K562 (cell line): ENCODE measurements at regions not wholly inside any gene's neighbourhood (a gene's known extent, or its start where the extent isn't known, plus 50 kb on each side); places are given as distances from the start of the nearest gene placed in this dataset.

ENCODE experiments used
- ATAC-seq: fragments of 200-7000 bp; cut with Tn5 transposase; 3 replicates; pipeline ENCODE4 v1.9.1; 2020; ENCODE audit warnings: moderate library complexity
- BruUV-seq: library from RNA; stranded (reverse); fragments of 400-500 nt; replicated peaks from 2 replicates; lab custom pipeline; 2021; lab: Mats Ljungman, UMichigan
- CTCF ChIA-PET: fragments of 300-600 bp; formaldehyde crosslinking; extraction: SDS; loops from one replicate; lab custom pipeline; 2021; ENCODE audit warnings: low intra/inter-chr PET ratio; lab: Yijun Ruan, JAX
- POLR2A ChIA-PET: fragments of 300-600, 350-650 bp; sonication (Branson Sonifier 250); formaldehyde crosslinking; extraction: SDS; loops from one replicate; lab custom pipeline; 2021; ENCODE audit warnings: antibody characterized with exemption, inconsistent platforms; lab: Yijun Ruan, JAX
- DNase-seq, 4 experiments: peaks; one replicate each; pipeline versions ENCODE4 v3.0.0 to v3.0.0-alpha.2; 2011 to 2018; ENCODE audit warnings: low spot score in 3 of 4, mixed read lengths in 3 of 4; ENCODE audit errors: extremely low read depth in 1 of 4
- FAIRE-seq: peaks from 2 replicates; lab custom pipeline; 2011; peaks lifted over from hg19 to GRCh38; lab: Jason Lieb, UNC
- H2AFZ ChIP-seq: 2 replicates; pipeline ENCODE4 v1.6.0; 2011; ENCODE audit warnings: low read depth, low read length, control low read depth, inconsistent platforms
- H3K27ac ChIP-seq: fragments of 200-600 bp; 3 replicates; pipeline ENCODE4 v1.8.0; 2011; ENCODE audit warnings: low read depth, mild to moderate bottlenecking, control low read depth, inconsistent platforms, low read length, moderate library complexity, mixed read lengths; ENCODE audit errors: extremely low read depth
- H3K27me3 ChIP-seq, 2 experiments: fragments of 300-600 bp in 1 of 2; 2 replicates in 1 of 2; 3 replicates in 1 of 2; pipeline versions ENCODE4 v1.6.0 to v1.8.0; 2011; ENCODE audit warnings: inconsistent platforms in 2 of 2, low read length in 2 of 2, mild to moderate bottlenecking in 1 of 2, mixed read lengths in 1 of 2, moderate library complexity in 1 of 2; ENCODE audit not compliant: control insufficient read depth in 2 of 2, insufficient read depth in 2 of 2
- H3K36me3 ChIP-seq: fragments of 300-600 bp; 3 replicates; pipeline ENCODE4 v1.8.0; 2011; ENCODE audit warnings: mild to moderate bottlenecking, low read length, inconsistent platforms; ENCODE audit not compliant: control insufficient read depth, insufficient read depth
- H3K4me1 ChIP-seq, 2 experiments: fragments of 200-600 bp in 1 of 2; replicated peaks in 1 of 2; 2 replicates in 1 of 2; 3 replicates in 1 of 2; pipeline versions ENCODE4 v1.5.1 to v1.8.0; 2011; ENCODE audit warnings: inconsistent platforms in 2 of 2, low read length in 2 of 2, mild to moderate bottlenecking in 1 of 2, mixed read lengths in 1 of 2, moderate library complexity in 1 of 2; ENCODE audit not compliant: control insufficient read depth in 2 of 2, insufficient read depth in 2 of 2
- H3K4me2 ChIP-seq: 2 replicates; pipeline ENCODE4 v1.6.1; 2011; ENCODE audit warnings: low read length, control low read depth, inconsistent platforms, mixed read lengths; ENCODE audit not compliant: insufficient read depth
- H3K4me3 ChIP-seq: fragments of 200-600 bp; sonication (generic), shearing (Covaris generic); 2 replicates; pipeline ENCODE4 v1.5.1; 2016; ENCODE audit warnings: control low read depth, inconsistent platforms
- H3K79me2 ChIP-seq: fragments of 200-600 bp; 3 replicates; pipeline ENCODE4 v1.8.0; 2011; ENCODE audit warnings: low read length, inconsistent platforms; ENCODE audit not compliant: control insufficient read depth, insufficient read depth
- H3K9ac ChIP-seq, 2 experiments: 2 replicates each; pipeline versions ENCODE4 v1.6.0 to v1.6.1; 2011; ENCODE audit warnings: low read depth in 2 of 2, low read length in 2 of 2, control low read depth in 1 of 2, inconsistent platforms in 1 of 2, mild to moderate bottlenecking in 1 of 2, mixed read lengths in 1 of 2; ENCODE audit not compliant: insufficient read depth in 1 of 2
- H3K9me1 ChIP-seq: one replicate; pipeline ENCODE4 v1.6.0; 2011; ENCODE audit warnings: inconsistent platforms, mild to moderate bottlenecking, low read length, moderate library complexity; ENCODE audit not compliant: control insufficient read depth, insufficient read depth
- H3K9me3 ChIP-seq: replicated peaks from 2 replicates; pipeline ENCODE4 v1.5.1; 2011; ENCODE audit warnings: low read depth, low read length, inconsistent platforms; ENCODE audit not compliant: control insufficient read depth, insufficient read depth
- H4K20me1 ChIP-seq: replicated peaks from 2 replicates; pipeline ENCODE4 v1.6.1; 2011; ENCODE audit warnings: low read length, inconsistent platforms, mixed read lengths; ENCODE audit not compliant: control insufficient read depth, insufficient read depth
- ARHGAP35 ChIP-seq: fragments of 450-650 bp; IDR thresholded peaks from 2 replicates; pipeline ENCODE4 v1.6.1; 2018; ENCODE audit not compliant: partially characterized antibody
- CAMTA2 ChIP-seq: fragments of 250-450 bp; sonication (Bioruptor Pico); conservative IDR thresholded peaks from 2 replicates; pipeline ENCODE4 v1.5.1; 2022
- CUX1 ChIP-seq: fragments of 200-800 bp; sonication (Bioruptor generic); IDR thresholded peaks from 2 replicates; pipeline ENCODE4 v1.6.1; 2016; ENCODE audit warnings: missing genetic modification characterization, missing compliant biosample characterization
- ELK3 ChIP-seq: fragments of 450-650 bp; formaldehyde crosslinking; IDR thresholded peaks from 2 replicates; pipeline ENCODE4 v1.4.0; 2020; ENCODE audit warnings: mild to moderate bottlenecking
- KDM4B ChIP-seq, 2 experiments: fragments of 450-650 bp in 1 of 2; sonication (generic) in 1 of 2; IDR thresholded peaks; 2 replicates each; pipeline ENCODE4 v1.6.1; 2016 to 2017; ENCODE audit warnings: borderline replicate concordance in 2 of 2, antibody characterized with exemption in 1 of 2, low read depth in 1 of 2, mild to moderate bottlenecking in 1 of 2
- NBN ChIP-seq: fragments of 450-650 bp; IDR thresholded peaks from 2 replicates; pipeline ENCODE4 v1.6.1; 2016; ENCODE audit warnings: low read depth, mild to moderate bottlenecking
- POLR3G ChIP-seq: IDR thresholded peaks from 2 replicates; pipeline ENCODE4 v1.6.1; 2011; ENCODE audit not compliant: insufficient read length, insufficient replicate concordance; ENCODE audit errors: extremely low read depth
- PREB ChIP-seq: sonication (generic); formaldehyde crosslinking; IDR thresholded peaks from 2 replicates; pipeline ENCODE4 v1.8.1; 2023; ENCODE audit warnings: mild to moderate bottlenecking, missing genetic modification reagents
- SRSF3 ChIP-seq: fragments of 200-400 bp; formaldehyde crosslinking; IDR thresholded peaks from 2 replicates; pipeline ENCODE4 v1.6.1; 2016; ENCODE audit warnings: mild to moderate bottlenecking, low read length, moderate library complexity; ENCODE audit not compliant: insufficient read depth
- TAF1 ChIP-seq: IDR thresholded peaks from 2 replicates; pipeline ENCODE4 v1.6.1; 2011; ENCODE audit warnings: mild to moderate bottlenecking, low read length, moderate library complexity; ENCODE audit not compliant: insufficient read depth, control insufficient read depth, severe bottlenecking; ENCODE audit errors: extremely low read depth
- THAP7 ChIP-seq: fragments of 250-450 bp; sonication (Bioruptor Pico); IDR thresholded peaks from 2 replicates; pipeline ENCODE4 v1.5.0; 2021
- ZNF347 ChIP-seq: fragments of 450-650 bp; formaldehyde crosslinking; IDR thresholded peaks from 2 replicates; pipeline ENCODE4 v1.4.0; 2020; ENCODE audit warnings: low read depth, mild to moderate bottlenecking, moderate library complexity
- ZNF778 ChIP-seq: fragments of 450-650 bp; formaldehyde crosslinking; IDR thresholded peaks from 2 replicates; pipeline ENCODE4 v1.4.0; 2020; ENCODE audit warnings: mild to moderate bottlenecking, moderate library complexity
- WGBS: fragments of 100-300 bp; shearing (Covaris generic); methylation state at CpG from one replicate; pipeline ENCODE4 v1.1.6; 2016; ENCODE audit warnings: low coverage, mixed read lengths; ENCODE audit not compliant: insufficient coverage; ENCODE audit errors: missing lambda C conversion rate; 5-methylcytosine and 5-hydroxymethylcytosine counted together
- in situ Hi-C: fragments of 300-500 bp; cut with MboI; formaldehyde crosslinking; loops from 4 replicates; pipeline ENCODE4 v1.15.0; 2018; ENCODE audit warnings: inconsistent platforms, mixed read lengths
- intact Hi-C: fragments of 100-400 bp; cut with micrococcal nuclease; formaldehyde crosslinking; loops from 2 replicates; pipeline ENCODE4 v1.14.2; 2022

GRCh38 chr16:7124242-7124641 is 208.4 kb upstream of the RBFOX1 start (continued):
- no peak for TF ChIP-seq KDM4B (IDR thresholded peaks at IDR 0.05; ENCODE audit: borderline replicate concordance in 2 of 2, low read depth in 1 of 2)
- TF ChIP-seq NBN = no peak
- no peak for TF ChIP-seq THAP7 (CRISPR knock-in tag)
- no peak for TF ChIP-seq SRSF3
- no peak for TF ChIP-seq ZNF347 (CRISPR knock-in tag)
- no peak for TF ChIP-seq TAF1

GRCh38 chr16:7116734-7117133 is 215.9 kb upstream of the RBFOX1 start:
- no peak overlapping the region for H3K4me3 ChIP-seq
- FAIRE-seq (no peak), ATAC-seq (no peak), DNase-seq (no peak)
- H3K36me3 ChIP-seq = no peaks in the 10 kb centered on the region
- no peak overlapping the region for H3K27ac ChIP-seq
- CTCF ChIA-PET = no interaction called here
- no peaks in the 10 kb centered on the region for H4K20me1 ChIP-seq
- H3K9me3 ChIP-seq = no peaks in the 10 kb centered on the region
- H3K4me2 ChIP-seq = no peak overlapping the region
- no peak overlapping the region for H2AFZ ChIP-seq
- POLR2A ChIA-PET = no interaction called here
- no TSS peak for BruUV-seq
- H3K9me1 ChIP-seq = no peaks in the 10 kb centered on the region
- in situ Hi-C loops (no loop called here), intact Hi-C loops (no loop called here)
- H3K79me2 ChIP-seq = no peaks in the 10 kb centered on the region
- H3K4me1 ChIP-seq = no peaks in the 10 kb centered on the region
- no peaks in the 10 kb centered on the region for H3K27me3 ChIP-seq
- no peak overlapping the region for H3K9ac ChIP-seq
- WGBS = 0% methylated on average over 3 of the region's 3 CpGs
- no peak for TF ChIP-seq CAMTA2 (CRISPR knock-in tag)
- TF ChIP-seq ELK3 = no peak
- TF ChIP-seq PREB (CRISPR knock-in tag) = no peak
- no peak for TF ChIP-seq KDM4B (IDR thresholded peaks at IDR 0.05; ENCODE audit: borderline replicate concordance in 2 of 2, low read depth in 1 of 2)
- no peak for TF ChIP-seq CUX1 (CRISPR knock-in tag)
- TF ChIP-seq ZNF778 (CRISPR knock-in tag) = no peak
- no peak for TF ChIP-seq ARHGAP35
- no peak for TF ChIP-seq POLR3G
